ENCODE measurements at regions not wholly inside any gene's neighbourhood (a gene's known extent, or its start where the extent isn't known, plus 50 kb on each side); places are given as distances from the start of the nearest gene placed in this dataset.

DNA sequence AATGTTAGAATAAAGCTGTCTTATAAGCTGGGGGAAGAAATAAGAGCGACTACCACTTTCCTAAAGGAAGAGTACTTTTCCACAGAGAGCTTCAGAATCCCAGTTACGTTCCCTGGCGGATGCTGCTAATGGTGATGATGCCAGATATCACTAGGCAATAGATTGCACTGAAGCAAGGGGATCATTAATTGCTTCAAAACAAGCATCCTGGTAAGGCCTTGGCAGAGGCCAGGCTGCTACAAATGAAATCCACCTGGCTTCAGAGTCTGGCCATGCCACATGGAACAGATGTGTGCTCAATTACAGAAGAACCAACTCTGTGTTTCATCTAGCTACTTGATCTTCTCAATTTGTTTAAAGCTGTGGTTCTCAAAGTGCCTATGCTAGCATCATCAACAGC lies 129.2 kb upstream of the IL12A start:
- ATAC-seq (no peak), DNase-seq (no peak)
- intact Hi-C loops (cut with DNase I): no loop called here

DNA sequence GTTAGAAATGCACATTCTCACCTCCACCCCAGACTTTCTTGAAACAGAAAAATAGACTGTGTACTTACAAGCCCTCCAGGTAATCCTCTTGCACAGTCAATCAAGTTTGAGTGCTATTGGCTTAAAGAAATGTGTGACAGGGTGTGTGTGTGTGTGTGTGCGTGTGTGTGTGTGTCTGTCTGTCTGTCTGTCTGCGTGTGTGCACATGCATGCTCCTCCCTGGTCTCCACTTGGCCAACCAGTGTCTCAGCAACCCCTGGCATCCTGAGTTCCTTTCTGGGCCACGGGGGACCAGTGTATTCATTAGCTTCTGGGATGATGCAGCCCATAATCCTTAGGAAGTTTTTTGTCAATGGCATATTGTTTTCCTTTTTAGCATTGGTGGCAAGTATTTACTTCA lies 128.8 kb upstream of the IL12A start:
- DNase-seq: no peak
- intact Hi-C loops (cut with DNase I): no loop called here

DNA sequence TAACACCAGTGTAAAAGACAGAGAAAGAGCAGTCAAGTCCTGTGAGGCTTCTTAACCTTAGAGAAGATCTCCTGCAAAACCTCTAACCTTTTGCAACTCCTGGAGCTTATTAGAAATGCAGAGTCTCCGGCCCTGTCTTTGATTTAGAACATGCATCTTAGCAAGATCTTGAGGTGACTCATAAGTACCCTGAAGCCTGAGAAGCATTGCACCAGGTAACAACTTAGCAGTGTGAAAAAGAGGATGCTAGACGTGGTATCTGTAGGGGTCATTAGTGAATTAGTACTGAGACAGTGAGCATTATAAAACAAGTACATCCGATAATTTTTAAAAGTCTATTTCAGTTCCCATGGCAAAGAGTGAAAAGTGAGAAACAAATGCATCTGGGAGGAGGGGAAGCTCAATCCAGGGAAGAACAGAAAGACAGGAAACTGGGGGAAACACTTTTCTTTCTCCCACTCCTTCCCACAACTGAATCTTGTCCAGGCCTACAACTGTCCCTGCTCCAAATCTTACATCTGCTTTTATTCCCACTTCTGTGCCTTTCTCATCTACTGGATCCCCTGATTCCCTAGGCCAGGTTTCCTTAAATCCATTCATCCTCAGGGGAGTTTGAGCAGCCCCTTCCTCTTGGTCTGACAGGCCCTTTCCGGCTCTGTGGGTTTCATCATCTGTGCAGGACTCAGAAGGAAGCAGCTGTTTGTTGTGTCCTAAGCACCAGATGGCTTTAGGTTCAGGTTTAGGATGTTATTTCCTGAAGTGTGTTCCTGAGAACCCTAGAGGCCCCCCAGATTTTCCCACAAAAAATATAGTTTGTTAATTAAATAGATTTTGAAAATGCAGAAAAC lies 128.1 kb upstream of the IL12A start:
- intact Hi-C loops (cut with DNase I): no loop called here
- DNase-seq: no peak
- no peak for ATAC-seq

More for the DNA sequence above, 128.8 kb upstream of the IL12A start:
- no peak for ATAC-seq

DNA sequence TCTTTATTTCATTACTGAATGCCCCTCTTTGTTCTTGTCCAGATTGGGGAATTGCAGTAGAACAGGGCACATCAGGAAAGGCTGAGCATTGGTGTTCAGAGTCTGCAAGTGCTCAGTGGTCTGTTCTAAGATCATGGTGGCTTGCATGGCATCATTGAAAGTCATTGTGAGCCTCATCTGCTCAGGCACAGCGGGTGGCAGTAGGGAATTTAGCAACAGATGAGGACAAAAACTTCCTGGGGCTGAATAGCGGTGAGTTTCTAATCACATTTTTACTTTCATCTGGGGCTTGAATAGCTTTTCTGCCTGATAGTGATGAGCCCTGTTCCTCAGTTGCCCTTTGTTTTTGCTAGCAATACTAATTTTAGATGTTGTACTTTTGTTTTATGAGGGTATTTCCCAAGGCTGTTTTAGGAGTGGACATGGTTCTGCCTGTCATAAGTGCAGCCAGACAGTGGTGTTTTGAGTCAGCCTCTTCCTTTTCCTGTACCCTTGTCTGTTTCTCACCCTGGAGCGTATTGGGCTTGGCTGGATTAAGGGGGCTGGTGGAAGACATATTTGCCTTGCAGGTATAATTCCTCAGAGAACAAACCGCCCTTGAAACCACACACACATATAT lies 127.2 kb upstream of the IL12A start:
- ATAC-seq (no peak), DNase-seq (no peak)
- intact Hi-C loops (cut with DNase I): no loop called here

DNA sequence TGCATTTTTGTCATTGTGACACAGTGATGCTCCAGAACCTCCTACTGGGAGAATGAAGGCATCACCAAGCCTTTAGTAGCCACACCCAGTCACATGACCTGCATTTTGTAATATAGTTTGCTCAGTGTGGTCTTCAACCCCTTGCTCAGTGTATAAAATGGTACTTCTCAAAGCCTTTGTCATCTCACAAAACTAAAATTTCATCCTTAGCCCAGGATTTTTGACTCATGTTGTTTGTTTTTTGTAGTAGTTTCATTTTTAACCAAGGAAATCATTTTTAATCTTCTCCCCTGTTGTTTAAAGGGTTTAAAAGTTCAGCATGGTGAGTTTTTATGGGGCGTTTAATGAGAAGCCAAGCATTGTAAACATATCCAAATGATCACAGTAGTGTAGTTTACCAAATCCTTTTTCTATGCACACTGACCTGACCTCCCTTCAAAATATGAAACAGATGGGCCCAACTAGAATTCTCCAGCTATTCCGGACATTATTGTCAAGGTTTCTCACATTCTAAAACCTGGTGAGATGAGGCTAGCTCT lies 123.5 kb upstream of the IL12A start:
- no peak for ATAC-seq
- DNase-seq: no peak
- intact Hi-C loops (cut with DNase I): no loop called here

DNA sequence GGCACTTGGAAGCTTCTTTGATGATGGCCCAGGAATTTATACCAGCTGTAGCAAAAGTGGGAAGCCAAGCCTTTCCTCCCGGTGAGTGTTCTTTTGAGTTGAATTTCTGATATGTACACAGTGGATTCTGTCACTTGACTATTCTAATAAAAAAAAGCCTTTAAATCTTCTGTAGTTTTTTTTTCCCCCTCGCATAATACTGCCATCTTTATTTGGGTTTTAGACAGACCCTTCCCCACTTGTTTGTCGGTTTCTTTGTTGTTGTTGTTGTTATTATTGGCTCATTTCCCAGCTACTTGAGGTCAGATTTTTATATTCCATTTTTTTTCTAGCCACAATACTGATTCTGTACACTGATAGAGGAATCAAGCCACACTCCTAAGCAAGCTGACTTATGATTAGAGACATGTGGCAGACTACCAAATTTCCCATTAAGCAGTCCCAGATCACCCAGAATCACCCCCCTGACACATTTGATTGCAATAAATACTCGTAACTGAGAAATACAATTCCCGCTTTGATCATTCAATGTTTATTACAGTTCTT lies 122.4 kb upstream of the IL12A start:
- DNase-seq (no peak), ATAC-seq (peak in 1 of 2 donors; percentile 53)
- intact Hi-C loops (cut with DNase I): no loop called here

DNA sequence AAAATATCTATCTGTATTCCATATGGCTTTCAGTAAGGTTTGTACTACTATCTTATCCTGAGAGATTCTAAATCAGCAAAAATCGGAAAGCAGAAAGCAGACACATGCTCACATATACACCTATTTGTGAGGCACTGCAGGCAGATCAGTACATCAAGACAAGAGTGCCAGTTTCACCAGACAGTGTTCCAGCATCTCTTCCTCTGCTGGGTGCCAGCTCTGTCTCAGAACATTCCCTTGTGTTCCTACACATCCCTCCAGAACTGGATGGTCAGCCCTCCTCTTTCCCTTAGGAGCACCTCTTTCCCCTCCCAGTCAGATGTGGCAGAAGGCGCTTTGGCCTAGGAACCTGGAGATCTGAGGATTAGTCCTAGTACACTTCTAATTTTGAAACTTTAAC lies 121.3 kb upstream of the IL12A start:
- intact Hi-C loops (cut with DNase I): no loop called here
- ATAC-seq: no peak
- DNase-seq: no peak

DNA sequence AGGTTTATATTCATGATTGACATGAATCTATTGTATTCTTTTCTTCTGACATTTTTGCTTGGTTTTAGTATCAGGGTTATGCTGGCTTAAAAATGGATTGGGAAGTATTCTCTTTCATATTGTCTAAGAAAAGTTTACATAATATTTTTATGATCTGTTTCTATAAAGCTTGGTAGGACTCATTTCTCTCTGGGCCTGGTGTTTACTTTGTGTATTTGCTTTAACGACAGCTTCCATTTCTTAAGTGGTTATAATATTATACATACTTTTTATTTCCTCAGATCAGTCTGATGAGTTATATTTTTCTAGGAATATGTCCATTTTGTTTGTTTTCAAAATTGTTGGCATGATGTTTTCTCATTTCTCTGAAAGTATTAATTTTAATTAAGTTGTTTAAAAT lies 117.9 kb upstream of the IL12A start:
- no peak for ATAC-seq
- intact Hi-C loops (cut with DNase I): no loop called here
- DNase-seq: no peak

DNA sequence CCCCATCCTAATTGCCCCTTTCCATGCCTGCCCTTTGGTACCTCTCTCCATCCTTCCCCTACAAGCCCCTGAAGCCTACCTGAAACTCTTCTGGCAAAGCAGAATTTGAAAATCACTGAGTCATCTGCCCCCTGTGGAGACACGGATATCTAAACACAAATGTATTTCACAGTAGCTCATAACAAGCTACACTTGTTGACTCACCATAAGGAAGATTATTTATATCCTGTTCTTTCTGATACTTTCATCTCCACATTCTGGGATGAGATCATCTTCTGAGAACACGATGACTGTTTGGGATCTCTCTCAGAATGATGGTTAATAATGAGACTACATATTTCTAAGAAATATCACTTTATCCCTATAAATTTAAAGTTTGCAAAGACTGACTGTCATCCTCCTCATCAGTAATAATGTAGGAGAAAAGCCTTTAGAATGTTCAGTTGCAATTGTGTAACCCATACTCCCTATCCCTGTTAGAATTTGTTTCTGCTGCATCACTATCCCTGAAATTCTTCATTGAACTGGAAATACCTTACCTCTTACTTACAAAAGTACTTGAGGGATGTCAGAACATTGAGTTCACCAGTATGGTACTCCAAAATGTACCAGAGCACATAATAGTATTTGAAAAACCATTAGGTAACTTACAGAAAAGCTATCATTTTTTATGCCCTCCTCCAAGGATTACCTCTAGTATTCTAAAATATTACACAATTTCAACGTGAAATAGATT lies 116.1 kb upstream of the IL12A start:
- peak in 1 of 2 donors; percentile 91 for ATAC-seq
- intact Hi-C loops (cut with DNase I): no loop called here
- DNase-seq: no peak

DNA sequence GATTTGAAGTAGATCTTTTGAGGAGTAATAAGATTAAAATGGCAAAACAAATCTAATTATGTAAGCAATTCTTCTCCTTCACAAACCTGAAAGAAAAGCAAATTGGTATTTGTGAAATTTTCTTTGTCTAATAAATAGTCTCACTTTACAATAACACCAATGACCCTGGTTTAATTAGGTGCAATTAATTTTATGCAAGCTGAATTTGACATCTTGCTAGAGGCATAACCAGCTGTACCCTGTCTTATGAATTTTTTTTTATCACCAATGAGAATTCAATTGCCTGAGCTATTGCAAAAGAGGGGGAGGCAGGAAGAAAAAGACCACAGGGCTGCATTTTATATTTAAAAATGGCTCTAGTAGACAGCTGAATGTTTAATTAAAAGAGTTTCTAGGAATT lies 113.5 kb upstream of the IL12A start:
- intact Hi-C loops (cut with DNase I): no loop called here
- no peak for DNase-seq
- no peak for ATAC-seq

DNA sequence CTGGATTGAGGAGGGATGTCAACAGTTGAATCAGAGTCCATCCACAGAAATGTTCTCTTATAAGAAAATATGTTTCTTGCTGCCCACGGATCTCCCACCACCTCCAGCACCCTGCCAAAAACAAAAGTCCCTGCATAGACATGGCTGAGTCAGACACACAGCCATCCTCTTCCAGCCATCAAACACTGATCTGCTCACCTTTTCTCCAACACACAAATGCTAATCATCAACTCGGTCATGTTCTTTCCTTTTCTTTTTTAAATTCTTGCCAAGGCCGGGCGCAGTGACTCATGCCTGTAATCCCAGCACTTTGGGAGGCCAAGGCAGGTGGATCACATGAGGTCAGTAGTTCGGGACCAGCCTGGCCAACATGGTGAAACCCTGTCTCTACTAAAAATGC lies 110.7 kb upstream of the IL12A start:
- DNase-seq (no peak), ATAC-seq (no peak)
- intact Hi-C loops (cut with DNase I): no loop called here

DNA sequence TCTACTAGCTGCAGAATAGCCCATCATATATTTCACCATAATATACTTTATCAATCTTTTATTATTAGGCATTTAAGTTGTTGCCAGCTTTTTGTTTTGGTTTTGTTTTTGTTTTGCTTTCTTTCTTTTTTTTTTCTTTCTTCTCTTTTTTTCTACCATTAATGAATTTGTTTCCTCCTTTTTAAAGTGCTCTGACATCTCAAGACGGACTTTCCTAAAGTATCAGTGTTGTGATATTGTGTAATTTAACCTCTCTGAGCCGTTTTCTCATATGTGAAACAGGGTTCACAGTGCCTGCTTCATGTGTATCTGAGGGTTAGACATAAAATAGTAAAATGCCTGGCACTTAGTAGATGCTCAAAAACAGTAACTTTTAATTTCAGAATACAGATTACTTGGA lies 109.5 kb upstream of the IL12A start:
- DNase-seq (no peak), ATAC-seq (no peak)
- intact Hi-C loops (cut with DNase I): no loop called here

DNA sequence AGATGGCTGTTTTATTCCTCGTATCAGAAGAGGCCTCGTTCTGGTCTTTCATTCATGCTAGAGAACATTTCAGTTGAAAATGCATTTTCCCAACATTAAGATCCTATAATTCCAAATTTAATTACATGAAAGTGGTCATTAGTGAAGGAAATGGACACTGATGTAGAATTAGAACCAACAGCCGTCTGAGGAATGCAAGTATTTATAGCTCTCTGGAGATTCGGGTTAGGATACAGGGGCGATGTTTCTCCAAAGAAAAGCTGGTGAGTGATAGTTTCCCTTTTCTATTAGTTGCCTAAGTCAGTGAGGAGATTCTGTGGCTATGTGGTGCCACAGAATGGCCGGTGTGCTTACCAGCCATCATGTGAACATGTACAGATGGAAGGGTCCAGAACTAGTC lies 109.0 kb upstream of the IL12A start:
- DNase-seq (no peak), ATAC-seq (no peak)
- intact Hi-C loops (cut with DNase I): no loop called here

DNA sequence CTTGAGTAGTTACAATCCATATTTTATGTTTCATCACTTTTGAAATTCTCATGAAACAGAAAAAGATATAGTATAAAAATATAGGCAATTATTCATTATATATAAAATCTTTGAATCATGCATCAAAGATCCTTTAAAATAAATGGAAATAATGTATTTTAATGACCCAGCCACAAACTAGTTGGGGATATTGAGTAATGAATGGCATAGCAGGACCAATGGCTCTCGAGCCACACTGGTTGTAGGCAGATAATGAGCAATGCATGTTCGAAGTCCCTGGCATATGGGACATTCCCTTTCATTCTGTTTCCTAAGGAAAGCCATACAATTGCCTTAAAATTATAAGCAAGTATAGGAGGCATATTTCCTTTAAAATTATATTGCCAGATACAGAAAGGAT lies 107.4 kb upstream of the IL12A start:
- no peak for ATAC-seq

DNA sequence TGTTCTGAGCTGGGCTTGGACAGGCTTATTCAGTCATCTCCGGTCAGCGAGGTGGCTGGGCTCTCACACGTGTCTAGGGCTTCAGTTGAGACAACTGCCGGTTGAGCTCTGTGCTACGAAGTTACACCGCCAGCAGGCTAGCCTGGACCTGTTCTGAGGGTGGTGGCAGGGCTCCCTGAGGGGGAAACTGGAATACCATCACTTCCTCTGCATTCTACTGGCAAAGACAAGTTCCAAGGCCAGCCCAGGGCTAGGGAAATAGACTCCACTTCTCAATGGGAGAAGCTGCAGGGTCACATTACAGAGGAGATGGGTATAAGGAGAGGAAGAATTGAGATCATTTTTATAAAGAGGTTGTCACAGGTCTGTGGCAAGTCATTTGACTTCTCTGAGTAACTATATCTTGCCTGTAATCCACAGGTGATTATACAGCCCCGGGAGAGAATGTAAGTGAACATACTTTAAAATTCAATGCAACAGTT lies 106.8 kb upstream of the IL12A start:
- peak; percentile 36 for DNase-seq
- intact Hi-C loops (cut with DNase I): loop anchor here (5.0 to 10.0 kb wide), 2 partner anchors 105 to 123 kb away; partner anchors contain the start of gene IL12A (in 1 of the 2)
- peak; percentile 66 to 70 for ATAC-seq

More for the DNA sequence above, 107.4 kb upstream of the IL12A start:
- DNase-seq: no peak
- intact Hi-C loops (cut with DNase I): loop anchor here (5.0 to 10.0 kb wide), 2 partner anchors 106 to 124 kb away; partner anchors contain the start of gene IL12A (in 1 of the 2)

DNA sequence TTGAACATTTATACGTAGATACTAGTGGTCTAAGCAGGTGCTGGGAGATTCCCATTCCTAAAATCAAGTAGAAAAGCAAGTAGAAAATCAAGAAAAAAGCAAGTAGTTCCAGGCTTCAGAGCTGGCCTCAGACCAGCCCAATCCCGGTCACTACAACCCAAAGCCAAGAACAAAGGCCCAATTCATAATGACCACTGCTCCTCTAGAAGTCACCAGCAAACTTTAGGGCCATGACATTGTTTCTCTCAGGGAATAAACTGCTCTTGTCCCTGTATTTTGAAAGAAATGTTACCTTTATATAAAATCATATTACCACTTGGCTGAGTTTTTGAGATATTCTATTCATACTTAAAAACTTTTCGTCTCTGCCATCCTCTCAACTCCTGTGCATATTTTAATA lies 106.3 kb upstream of the IL12A start:
- ATAC-seq (peak in 1 of 2 donors; percentile 10), DNase-seq (no peak)
- intact Hi-C loops (cut with DNase I): loop anchor here (5.0 to 10.0 kb wide), 2 partner anchors 105 to 122 kb away; partner anchors contain the start of gene IL12A (in 1 of the 2)

DNA sequence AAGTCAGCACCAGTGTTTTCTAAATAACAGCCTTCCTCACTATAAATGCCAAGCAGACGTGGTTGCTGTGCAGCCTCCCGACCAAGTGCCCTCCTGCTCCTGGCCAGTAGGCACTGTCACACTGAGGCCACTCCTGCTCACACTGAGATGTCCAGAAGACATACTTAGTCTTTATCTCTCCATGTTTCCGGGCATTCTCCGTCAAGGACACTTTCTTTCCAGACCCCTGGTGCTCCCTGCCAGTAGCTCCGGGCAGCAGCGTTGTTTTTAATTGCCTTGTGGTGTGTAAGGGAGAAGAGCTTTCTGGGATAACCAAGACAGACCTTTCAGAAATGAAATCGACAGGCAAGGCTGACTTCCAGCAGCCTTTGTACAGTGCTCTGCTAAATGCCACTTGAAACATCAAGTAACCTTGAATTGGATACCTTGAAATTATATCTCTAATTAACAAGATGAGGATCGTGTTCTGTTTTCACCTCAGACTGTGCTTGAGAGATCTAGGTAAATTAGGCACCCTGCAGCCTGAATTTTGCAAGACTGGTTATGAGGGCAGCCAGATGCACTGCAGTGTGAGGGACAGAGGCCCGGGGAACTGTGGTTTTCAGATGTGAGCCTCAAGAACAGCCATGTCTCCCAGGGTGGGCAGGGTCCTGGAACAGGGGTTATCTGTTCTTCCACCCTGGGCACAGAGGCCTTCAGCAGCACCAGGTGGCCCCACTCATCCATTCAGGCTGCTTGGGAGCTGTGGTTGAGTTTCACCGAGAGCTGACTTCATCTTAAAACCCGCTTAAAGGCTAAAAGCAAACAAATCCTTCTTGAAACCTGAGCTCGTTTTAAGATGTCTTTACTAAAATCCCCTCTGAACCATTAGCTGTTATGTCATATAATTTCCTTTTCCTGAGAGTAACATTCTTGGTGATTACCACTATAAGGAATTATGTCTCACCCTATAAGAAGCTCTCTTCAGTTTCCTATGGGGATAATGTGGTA lies 105.5 kb upstream of the IL12A start:
- peak; percentile 54 to 73 for ATAC-seq
- intact Hi-C loops (cut with DNase I): loop anchor here (5.0 to 10.0 kb wide), 2 partner anchors 104 to 122 kb away; partner anchors contain the start of gene IL12A (in 1 of the 2)
- no peak for DNase-seq
